ENCODE measurements at regions not wholly inside any gene's neighbourhood (a gene's known extent, or its start where the extent isn't known, plus 50 kb on each side); places are given as distances from the start of the nearest gene placed in this dataset.

DNA sequence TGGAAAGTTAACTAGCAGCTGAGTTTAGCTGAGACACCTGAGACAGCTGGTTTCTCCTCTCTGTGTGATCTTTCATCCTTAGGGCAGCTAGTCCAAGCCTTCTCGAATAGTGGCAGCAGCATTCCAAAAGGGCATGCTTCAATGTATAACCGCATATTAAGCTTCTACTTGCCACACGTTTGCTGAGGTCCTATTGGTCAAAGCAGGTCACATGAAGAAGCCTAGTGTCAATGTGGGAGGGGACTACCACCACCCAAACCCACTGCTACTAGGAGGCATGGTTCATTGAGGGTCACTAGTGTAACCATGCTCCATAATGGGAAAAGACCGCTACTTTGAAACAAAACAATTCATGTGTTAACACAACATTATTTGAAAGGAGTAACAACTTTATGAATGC lies 314.9 kb upstream of the SMIM31 start:
- no peak for DNase-seq

DNA sequence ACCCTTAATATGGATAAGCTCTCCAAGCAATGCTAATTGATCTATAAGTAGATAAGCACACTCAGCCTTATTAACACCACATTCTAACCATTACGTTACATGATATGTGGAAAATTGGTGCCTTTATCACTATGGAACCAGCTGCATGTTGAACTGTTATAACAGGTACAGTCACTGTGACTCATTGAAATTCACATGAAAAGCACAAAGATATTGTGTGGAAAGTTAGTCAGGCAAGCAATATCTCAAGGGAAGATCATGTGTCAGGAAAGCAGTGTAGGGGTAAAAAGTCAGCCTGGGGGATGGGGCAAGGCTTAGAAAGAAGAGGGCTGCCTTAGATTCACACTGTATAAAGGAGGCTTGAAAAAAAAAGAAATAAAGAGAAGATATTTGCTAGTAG lies 313.7 kb upstream of the SMIM31 start:
- no peak for DNase-seq

DNA sequence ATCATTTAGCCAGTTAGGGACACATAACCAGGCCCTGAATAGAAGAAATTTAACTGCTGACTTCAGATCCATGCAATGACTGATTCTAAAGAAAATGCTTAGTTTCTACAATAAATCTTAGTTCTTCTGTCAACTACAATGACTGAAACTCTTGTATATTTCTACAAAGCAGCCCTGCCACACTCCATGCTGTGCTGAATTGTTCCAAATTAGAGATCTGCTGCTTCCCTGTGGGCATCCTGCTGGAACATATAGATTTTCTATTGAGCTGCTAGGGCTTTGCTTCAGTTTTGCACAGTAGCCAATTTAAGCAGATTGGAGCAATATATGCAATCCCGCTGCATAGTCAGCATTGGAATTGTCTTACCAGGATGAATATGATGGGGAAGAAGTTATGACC lies 312.8 kb upstream of the SMIM31 start:
- DNase-seq: no peak

- DNase-seq: no peak
Observed at GRCh38 chr4:164442180-164442579, 311.8 kb upstream of the SMIM31 start.

DNA sequence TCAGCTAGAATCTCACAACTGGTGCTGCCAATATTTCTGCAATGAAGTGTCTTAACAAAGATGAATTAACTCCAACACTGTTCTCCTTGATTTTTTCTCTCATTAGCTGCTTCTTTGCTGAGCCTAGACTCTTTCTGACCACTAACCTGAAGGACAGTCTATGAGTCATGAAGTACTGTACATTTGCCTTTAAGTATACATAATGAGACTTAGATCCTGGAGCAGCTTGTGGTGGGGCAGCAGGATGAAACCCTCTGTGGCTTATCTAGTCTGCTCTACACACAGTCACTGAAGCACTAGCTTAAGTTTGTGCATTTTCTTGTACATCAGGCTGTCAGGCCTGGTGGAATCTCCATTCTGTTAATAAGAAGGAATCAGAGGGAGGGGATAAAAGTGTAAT lies 307.4 kb upstream of the SMIM31 start:
- DNase-seq: no peak

- no peak for DNase-seq
Observed at GRCh38 chr4:164461901-164462300, 292.0 kb upstream of the SMIM31 start.

GRCh38 chr4:164462471-164462870 lies 291.5 kb upstream of the SMIM31 start:
- DNase-seq: no peak

GRCh38 chr4:164464313-164464712 lies 289.6 kb upstream of the SMIM31 start:
- no peak for DNase-seq

- no peak for DNase-seq
Observed at GRCh38 chr4:164467493-164467892, 286.4 kb upstream of the SMIM31 start.

- DNase-seq: no peak
Observed at GRCh38 chr4:164481306-164482091, 272.4 kb upstream of the SMIM31 start.

DNA sequence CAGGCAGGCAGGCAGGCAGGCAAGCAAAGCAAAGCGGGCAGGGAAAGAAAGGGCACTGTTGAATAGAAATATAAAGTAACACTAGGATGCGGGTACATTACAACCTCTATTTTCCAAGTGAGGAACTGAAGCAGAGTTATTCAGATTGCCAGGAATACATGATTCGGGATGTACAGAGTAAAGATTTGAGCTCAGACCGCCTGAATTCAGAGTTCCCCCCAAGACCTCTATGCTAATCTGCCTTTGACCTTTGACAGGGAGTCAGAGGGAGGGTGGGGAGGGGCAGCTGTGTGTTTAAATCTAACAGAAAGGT lies 271.9 kb upstream of the SMIM31 start:
- DNase-seq: no peak

GRCh38 chr4:164482758-164483157 lies 271.2 kb upstream of the SMIM31 start:
- no peak for DNase-seq

DNA sequence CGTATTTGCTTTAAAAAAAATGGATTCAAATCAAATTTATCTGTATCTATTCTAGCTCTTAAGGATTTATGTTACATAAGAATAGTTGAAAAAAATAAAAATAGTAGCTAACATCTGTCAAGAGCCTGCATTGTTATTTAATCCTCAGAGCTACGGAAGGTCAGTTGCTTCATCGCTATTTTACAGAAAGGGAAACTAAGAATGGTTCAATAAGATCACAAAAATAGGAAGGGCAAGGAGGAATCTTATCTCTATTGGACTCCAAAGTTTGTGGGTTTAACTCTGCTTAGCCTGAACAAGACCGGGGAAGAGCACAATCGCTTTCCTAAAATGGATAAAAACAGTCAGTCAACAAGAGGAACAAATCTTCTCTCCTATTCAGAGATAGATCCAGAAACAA lies 270.2 kb upstream of the SMIM31 start:
- no peak for DNase-seq

GRCh38 chr4:164484551-164484950 lies 269.4 kb upstream of the SMIM31 start:
- no peak for DNase-seq

- no peak for DNase-seq
Observed at GRCh38 chr4:164485136-164485535, 268.8 kb upstream of the SMIM31 start.

- no peak for DNase-seq
Observed at GRCh38 chr4:164488114-164488513, 265.8 kb upstream of the SMIM31 start.

- no peak for DNase-seq
Observed at GRCh38 chr4:164501074-164501473, 252.9 kb upstream of the SMIM31 start.

- no peak for DNase-seq
Observed at GRCh38 chr4:164503874-164504273, 250.1 kb upstream of the SMIM31 start.

- DNase-seq: no peak
Observed at GRCh38 chr4:164508097-164508496, 245.8 kb upstream of the SMIM31 start.

GRCh38 chr4:164508771-164509170 lies 245.2 kb upstream of the SMIM31 start:
- no peak for DNase-seq

GRCh38 chr4:164509951-164510350 lies 244.0 kb upstream of the SMIM31 start:
- no peak for DNase-seq

DNA sequence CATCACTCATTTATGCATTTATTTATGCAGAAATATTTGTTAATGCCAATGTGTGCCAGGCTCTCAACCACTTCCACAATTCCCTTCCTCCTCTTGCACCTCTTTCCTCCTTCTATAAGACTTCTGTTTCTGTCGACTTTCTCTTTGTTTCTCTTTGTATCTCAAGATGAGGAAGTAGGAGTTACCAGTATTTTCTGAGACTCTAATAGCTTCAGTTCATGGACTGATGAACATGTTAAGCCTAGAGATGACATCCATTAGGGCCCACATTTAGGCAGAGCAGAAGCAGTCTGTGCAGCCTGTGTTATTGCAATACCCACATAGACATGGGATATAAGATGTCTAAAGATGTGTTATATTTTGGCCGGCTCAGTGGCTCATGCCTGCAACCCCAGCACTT lies 241.8 kb upstream of the SMIM31 start:
- DNase-seq: no peak

DNA sequence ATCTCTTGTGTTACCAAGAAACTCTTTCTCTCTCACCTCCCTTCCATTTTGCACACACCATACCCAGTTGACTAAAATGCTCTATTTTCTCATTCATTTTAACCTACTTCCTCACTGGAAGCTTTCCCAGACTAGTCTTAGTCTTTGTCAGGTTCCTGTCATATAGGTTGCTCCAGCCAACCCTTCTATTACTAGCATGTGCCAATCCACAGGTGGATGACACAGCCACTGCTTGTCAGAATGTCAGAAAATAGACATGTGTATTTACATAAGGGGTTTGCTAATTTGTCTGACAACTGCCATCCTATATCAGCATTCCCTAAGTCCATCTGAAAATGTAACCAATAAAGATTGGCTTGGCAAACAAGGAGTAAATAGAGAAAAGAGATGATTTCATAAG lies 239.2 kb upstream of the SMIM31 start:
- no peak for DNase-seq

DNA sequence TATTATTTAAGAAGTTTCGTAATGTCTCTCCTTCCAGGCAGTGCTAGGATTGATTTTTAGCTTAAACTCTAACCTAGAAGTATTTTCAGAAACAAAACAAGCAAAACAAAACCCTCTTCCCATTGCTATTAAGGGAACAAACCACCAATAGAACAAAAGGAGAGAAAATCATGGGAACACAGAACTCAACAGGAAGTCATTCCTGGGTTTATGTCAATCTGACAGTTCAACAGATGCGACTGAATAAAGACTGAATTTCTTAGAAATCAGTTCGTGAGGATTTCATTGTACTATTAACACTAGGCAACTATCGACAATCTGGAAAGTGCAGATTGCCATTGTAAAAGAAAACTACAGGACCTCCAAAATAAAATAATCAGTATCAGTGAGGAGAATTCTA lies 229.1 kb upstream of the SMIM31 start:
- DNase-seq: no peak

DNA sequence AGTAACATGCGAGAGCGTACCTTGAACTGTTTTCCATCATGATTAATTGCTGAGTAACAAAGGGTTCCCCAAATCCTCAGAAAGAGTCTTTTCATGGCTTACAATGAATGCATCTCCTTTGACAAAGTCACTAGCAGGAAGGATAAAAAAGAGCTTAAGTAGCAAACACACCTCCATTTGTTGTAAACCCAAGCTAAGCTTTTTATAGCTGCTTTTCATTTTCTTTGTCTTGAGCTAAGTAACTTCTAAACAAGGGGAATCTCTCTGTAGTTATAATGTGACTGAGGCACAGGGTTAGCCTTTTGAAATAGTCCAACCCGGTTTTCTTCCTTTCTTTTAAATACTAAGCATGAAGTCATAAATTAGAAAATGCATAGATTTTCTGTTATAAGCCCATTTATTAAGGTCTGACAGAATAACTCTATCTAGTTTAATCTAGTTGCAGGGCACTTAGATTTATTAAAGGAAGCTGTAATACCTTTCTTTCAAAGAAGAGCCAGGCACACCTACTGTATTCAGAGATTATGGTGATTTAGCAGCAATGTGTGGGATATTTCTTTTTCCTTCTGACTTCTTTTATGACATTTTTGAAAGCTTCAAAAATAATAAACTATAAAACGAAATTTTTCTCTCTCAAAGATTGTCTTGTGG lies 226.9 kb upstream of the SMIM31 start:
- no peak for DNase-seq

Measured in stimulated activated CD4-positive, alpha-beta T cell treated with anti-CD3 and anti-CD28 coated beads, Interleukin-4, amount 100 ng/mL, for 1 hour (primary cell).